ENCODE measurements at regions not wholly inside any gene's neighbourhood (a gene's known extent, or its start where the extent isn't known, plus 50 kb on each side); places are given as distances from the start of the nearest gene placed in this dataset.
A peak's percentile ranks its signal among the peaks of the same experiment; 100 is the strongest.

GRCh38 chr15:70440416-70441138 lies 322.8 kb downstream of the UACA start:
- DNase-seq = no peak

GRCh38 chr15:70439880-70440279 lies 323.5 kb downstream of the UACA start:
- no peak for DNase-seq

GRCh38 chr15:70439304-70439877 lies 324.0 kb downstream of the UACA start:
- no peak for DNase-seq

- no peak for DNase-seq
Measured at GRCh38 chr15:70438776-70439175, 324.6 kb downstream of the UACA start.

GRCh38 chr15:70437882-70438451 lies 325.4 kb downstream of the UACA start:
- no peak for DNase-seq

- DNase-seq = no peak
Measured at GRCh38 chr15:70437089-70437488, 326.3 kb downstream of the UACA start.

- no peak for DNase-seq
Measured at GRCh38 chr15:70436428-70436827, 326.9 kb downstream of the UACA start.

- no peak for DNase-seq
Measured at GRCh38 chr15:70435872-70436271, 327.5 kb downstream of the UACA start.

GRCh38 chr15:70435369-70435768 lies 328.0 kb downstream of the UACA start:
- no peak for DNase-seq

- DNase-seq = no peak
Measured at GRCh38 chr15:70433586-70434324, 329.6 kb downstream of the UACA start.

GRCh38 chr15:70432924-70433495 lies 330.3 kb downstream of the UACA start:
- DNase-seq = no peak

- DNase-seq = no peak
Measured at GRCh38 chr15:70431854-70432253, 331.5 kb downstream of the UACA start.

- DNase-seq = no peak
Measured at GRCh38 chr15:70430069-70430468, 332.4 kb upstream of the TLE3 start.

- no peak for DNase-seq
Measured at GRCh38 chr15:70429056-70429722, 331.5 kb upstream of the TLE3 start.

GRCh38 chr15:70428211-70428822 lies 330.6 kb upstream of the TLE3 start:
- no peak for DNase-seq

- DNase-seq = no peak
Measured at GRCh38 chr15:70427167-70428120, 329.7 kb upstream of the TLE3 start.

GRCh38 chr15:70426096-70426821 lies 328.5 kb upstream of the TLE3 start:
- no peak for DNase-seq

- peak; percentile 56 for DNase-seq
Measured at GRCh38 chr15:70424937-70425411, 327.3 kb upstream of the TLE3 start.

GRCh38 chr15:70423267-70423666 lies 325.6 kb upstream of the TLE3 start:
- DNase-seq = no peak

GRCh38 chr15:70422342-70422741 lies 324.6 kb upstream of the TLE3 start:
- DNase-seq = no peak

Data from stimulated activated CD4-positive, alpha-beta T cell treated with anti-CD3 and anti-CD28 coated beads, Interleukin-1b, Interleukin-23, amount 100 ng/mL, for 48 hours (primary cell).